GM13976 (cell line): ENCODE measurements at regions not wholly inside any gene's neighbourhood (a gene's known extent, or its start where the extent isn't known, plus 50 kb on each side); places are given as distances from the start of the nearest gene placed in this dataset.

Experiments used
- DNase-seq: peaks from one replicate; pipeline ENCODE4 v3.0.0; 2012; ENCODE audit warnings: low spot score
- in situ Hi-C: fragments of 300-500 bp; cut with MboI; formaldehyde crosslinking; loops from one replicate; pipeline ENCODE4 v1.12.0; 2022; ENCODE audit warnings: low sequenced_read_pairs, mixed read lengths, inconsistent platforms; ENCODE audit not compliant: unreplicated experiment
- TF ChIP-seq, protein P1 (sequence below): IDR thresholded peaks from 2 replicates; pipeline ENCODE4 v1.5.1; 2012; ENCODE audit warnings: borderline replicate concordance, mild to moderate bottlenecking; ENCODE audit not compliant: insufficient read depth; ENCODE audit errors: extremely low read depth, missing control alignments, control extremely low read depth

DNA sequence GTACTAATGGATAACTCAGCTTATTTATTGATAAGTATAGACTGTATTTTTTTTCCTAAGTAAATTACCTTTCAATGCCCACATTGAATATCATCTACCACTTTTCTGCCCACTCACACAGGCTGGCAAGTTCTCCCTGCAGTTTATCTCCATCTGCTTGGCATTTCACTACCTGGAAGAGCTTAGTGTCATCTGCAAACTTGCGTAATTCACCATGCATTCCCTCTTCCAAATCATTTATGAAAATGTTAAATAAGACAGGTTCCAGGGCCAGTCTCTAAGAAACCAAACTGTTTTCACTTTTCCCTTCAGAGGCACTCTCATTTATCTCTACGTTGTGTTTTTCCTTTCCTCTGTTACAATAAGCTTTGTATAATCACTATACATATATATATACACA, 1076.6 kb downstream of the IGSF11 start:
- TF ChIP-seq, protein P1, sequence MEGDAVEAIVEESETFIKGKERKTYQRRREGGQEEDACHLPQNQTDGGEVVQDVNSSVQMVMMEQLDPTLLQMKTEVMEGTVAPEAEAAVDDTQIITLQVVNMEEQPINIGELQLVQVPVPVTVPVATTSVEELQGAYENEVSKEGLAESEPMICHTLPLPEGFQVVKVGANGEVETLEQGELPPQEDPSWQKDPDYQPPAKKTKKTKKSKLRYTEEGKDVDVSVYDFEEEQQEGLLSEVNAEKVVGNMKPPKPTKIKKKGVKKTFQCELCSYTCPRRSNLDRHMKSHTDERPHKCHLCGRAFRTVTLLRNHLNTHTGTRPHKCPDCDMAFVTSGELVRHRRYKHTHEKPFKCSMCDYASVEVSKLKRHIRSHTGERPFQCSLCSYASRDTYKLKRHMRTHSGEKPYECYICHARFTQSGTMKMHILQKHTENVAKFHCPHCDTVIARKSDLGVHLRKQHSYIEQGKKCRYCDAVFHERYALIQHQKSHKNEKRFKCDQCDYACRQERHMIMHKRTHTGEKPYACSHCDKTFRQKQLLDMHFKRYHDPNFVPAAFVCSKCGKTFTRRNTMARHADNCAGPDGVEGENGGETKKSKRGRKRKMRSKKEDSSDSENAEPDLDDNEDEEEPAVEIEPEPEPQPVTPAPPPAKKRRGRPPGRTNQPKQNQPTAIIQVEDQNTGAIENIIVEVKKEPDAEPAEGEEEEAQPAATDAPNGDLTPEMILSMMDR, result no peak
- DNase-seq, result no peak
- in situ Hi-C loops, result no loop called here

DNA sequence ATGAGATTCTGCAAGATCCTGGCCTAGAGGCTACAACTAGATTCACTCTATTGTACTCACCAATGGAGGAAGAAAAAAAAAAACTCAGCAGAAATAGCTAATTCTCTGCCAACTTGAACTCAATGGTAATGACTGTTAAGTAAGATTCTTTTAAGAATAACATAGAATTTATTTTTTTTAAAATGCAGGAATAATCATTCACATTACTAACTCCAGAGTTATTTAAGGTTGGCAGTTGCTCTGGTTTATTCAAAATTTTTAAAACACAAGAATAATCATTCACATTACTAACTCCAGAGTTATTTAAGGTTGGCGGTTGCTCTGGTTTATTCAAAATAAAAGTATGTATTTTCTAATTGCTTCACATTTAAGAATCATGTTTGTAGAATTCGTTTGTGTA, 1071.9 kb downstream of the IGSF11 start:
- TF ChIP-seq, protein P1, result no peak
- DNase-seq, result no peak
- in situ Hi-C loops, result no loop called here

DNA sequence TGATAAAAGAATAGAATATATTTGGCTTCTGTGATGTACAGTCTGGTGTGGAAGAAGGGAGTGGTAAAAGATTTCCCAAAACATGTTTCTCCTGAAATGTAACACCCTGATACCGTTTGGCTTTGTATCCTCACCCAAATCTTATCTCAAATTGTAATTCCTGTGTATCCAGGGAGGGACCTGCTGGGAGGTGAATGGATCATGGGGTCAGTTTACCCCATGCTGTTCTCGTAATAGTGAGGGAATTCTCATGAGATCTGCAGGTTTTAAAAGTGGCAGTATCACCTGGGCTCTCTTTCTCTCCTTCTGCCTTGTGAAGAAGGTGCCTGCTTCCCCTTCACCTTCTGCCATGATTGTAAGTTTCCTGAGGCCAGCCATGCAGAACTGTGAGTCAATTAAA, 1070.8 kb downstream of the IGSF11 start:
- TF ChIP-seq, protein P1, result no peak
- DNase-seq, result no peak
- in situ Hi-C loops, result no loop called here

DNA sequence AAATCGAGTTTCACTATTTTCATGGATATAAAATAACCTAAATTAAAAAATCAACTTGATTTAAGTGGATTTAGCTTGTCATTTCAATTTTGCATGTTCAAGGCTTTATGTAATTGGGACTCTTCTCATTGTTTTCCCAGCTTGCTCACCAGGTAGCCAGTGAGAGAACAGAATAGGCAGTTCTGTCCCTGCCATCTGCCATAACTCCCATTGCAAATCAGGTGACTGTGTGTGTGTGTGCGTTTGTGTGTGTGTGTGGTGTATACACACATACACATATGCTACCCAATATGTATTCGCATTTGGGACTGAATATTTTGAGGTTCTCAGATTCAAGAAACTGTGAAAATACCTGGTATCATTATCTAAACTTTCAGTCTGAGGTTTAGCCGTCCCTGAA, 1069.8 kb downstream of the IGSF11 start:
- in situ Hi-C loops, result no loop called here
- DNase-seq, result no peak
- TF ChIP-seq, protein P1, result no peak

GRCh38 chr3:117977504-117978228, 1057.0 kb downstream of the IGSF11 start:
- no peak for DNase-seq
- in situ Hi-C loops, result no loop called here
- TF ChIP-seq, protein P1, result no peak

DNA sequence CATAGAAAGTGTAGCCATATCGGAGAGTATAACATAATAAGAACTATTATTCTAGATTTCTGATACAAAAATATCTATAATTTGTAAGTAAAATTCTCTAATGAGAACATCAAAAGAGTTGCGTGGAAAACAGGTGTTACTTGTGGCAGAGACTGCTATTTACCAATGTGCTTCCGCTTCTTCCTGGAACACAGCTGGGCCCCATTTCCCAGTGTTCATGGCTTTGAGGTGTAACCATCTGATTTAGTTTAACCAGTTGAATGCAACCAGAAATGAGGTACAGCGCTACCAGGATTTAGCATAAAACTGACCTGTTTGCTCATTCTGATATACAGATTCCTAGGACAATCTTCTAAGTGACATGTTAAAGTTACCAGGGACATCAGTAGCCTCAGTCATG, 1055.2 kb downstream of the IGSF11 start:
- TF ChIP-seq, protein P1, result no peak
- no peak for DNase-seq
- in situ Hi-C loops, result no loop called here

- TF ChIP-seq, protein P1, result no peak
- DNase-seq, result no peak
- in situ Hi-C loops, result no loop called here
These were observed 1047.4 kb downstream of the IGSF11 start for GRCh38 chr3:117987256-117987655.
